ENCODE measurements at regions not wholly inside any gene's neighbourhood (a gene's known extent, or its start where the extent isn't known, plus 50 kb on each side); places are given as distances from the start of the nearest gene placed in this dataset.

GRCh38 chr4:116374815-116375214 lies 710.6 kb downstream of the TRAM1L1 start:
- H3K36me3 ChIP-seq, result no peaks in the 10 kb centered on the region
- intact Hi-C loops (cut with DNase I), result no loop called here
- H3K9me3 ChIP-seq, result no peaks in the 10 kb centered on the region
- TF ChIP-seq, protein P1, sequence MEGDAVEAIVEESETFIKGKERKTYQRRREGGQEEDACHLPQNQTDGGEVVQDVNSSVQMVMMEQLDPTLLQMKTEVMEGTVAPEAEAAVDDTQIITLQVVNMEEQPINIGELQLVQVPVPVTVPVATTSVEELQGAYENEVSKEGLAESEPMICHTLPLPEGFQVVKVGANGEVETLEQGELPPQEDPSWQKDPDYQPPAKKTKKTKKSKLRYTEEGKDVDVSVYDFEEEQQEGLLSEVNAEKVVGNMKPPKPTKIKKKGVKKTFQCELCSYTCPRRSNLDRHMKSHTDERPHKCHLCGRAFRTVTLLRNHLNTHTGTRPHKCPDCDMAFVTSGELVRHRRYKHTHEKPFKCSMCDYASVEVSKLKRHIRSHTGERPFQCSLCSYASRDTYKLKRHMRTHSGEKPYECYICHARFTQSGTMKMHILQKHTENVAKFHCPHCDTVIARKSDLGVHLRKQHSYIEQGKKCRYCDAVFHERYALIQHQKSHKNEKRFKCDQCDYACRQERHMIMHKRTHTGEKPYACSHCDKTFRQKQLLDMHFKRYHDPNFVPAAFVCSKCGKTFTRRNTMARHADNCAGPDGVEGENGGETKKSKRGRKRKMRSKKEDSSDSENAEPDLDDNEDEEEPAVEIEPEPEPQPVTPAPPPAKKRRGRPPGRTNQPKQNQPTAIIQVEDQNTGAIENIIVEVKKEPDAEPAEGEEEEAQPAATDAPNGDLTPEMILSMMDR (IDR thresholded peaks at IDR 0.05), result no peak
- TF ChIP-seq EP300 (IDR thresholded peaks at IDR 0.05) (no peak), POLR2AphosphoS5 (IDR thresholded peaks at IDR 0.05) (no peak), POLR2A (IDR thresholded peaks at IDR 0.05; ENCODE audit: low read depth) (no peak)
- no peak overlapping the region for H3K4me3 ChIP-seq
- H3K27me3 ChIP-seq, result no peaks in the 10 kb centered on the region
- no peak overlapping the region for H3K27ac ChIP-seq (replicated peaks in 1 of 4)
- DNase-seq (ENCODE audit: extremely low spot score), result no peak
- H3K4me1 ChIP-seq, result no peaks in the 10 kb centered on the region
- 71% methylated on average over 3 of the region's 3 CpGs for WGBS

- H3K4me1 ChIP-seq, result peaks cover 0 to 8% (median 0%) of the 10 kb centered on the region in 4 donors
- intact Hi-C loops (cut with DNase I), result no loop called here
- TF ChIP-seq POLR2A (IDR thresholded peaks at IDR 0.05; ENCODE audit: low read depth), result no peak
- no peak for TF ChIP-seq EP300 (IDR thresholded peaks at IDR 0.05)
- TF ChIP-seq, protein P1 (IDR thresholded peaks at IDR 0.05), result no peak
- no peak for TF ChIP-seq POLR2AphosphoS5 (IDR thresholded peaks at IDR 0.05)
- H3K4me3 ChIP-seq, result no peak overlapping the region
- no peaks in the 10 kb centered on the region for H3K9me3 ChIP-seq
- DNase-seq (ENCODE audit: extremely low spot score), result no peak
- H3K36me3 ChIP-seq, result no peaks in the 10 kb centered on the region
- no peak overlapping the region for H3K27ac ChIP-seq (replicated peaks in 1 of 4)
- H3K27me3 ChIP-seq, result no peaks in the 10 kb centered on the region
These were observed 722.8 kb downstream of the TRAM1L1 start for GRCh38 chr4:116362583-116362982.

DNA sequence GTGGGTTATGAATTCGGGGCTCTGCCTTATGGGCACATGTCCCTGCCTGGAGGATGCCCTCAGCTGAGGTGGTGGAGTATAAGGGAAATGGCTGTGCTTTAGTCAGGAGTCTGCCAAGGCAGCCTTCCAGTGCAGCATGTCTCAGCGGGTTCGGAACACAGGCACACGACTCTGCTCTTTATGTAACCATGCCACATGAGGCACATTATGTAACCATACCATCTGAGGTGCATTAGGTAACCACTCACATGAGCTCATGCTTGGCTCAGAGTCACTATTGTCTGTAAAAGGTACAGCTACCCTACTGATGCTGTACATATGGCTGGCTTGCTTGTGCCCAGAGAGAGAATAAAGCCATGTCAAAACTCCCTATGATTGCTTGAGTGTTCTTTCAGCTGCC lies 723.6 kb downstream of the TRAM1L1 start:
- 56% methylated on average over 4 of the region's 4 CpGs for WGBS
- Histone ChIP-seq H3K4me3 (no peak overlapping the region), H3K27ac (replicated peaks in 1 of 4) (no peak overlapping the region), H3K9me3 (no peaks in the 10 kb centered on the region), H3K4me1 (peaks cover 0 to 8% (median 0%) of the 10 kb centered on the region in 4 donors), H3K27me3 (no peaks in the 10 kb centered on the region), H3K36me3 (no peaks in the 10 kb centered on the region)
- DNase-seq (ENCODE audit: extremely low spot score), result no peak
- TF ChIP-seq, protein P1 (IDR thresholded peaks at IDR 0.05), result no peak
- TF ChIP-seq EP300 (IDR thresholded peaks at IDR 0.05) (no peak), POLR2A (IDR thresholded peaks at IDR 0.05; ENCODE audit: low read depth) (no peak), POLR2AphosphoS5 (IDR thresholded peaks at IDR 0.05) (no peak)
- intact Hi-C loops (cut with DNase I), result no loop called here

DNA sequence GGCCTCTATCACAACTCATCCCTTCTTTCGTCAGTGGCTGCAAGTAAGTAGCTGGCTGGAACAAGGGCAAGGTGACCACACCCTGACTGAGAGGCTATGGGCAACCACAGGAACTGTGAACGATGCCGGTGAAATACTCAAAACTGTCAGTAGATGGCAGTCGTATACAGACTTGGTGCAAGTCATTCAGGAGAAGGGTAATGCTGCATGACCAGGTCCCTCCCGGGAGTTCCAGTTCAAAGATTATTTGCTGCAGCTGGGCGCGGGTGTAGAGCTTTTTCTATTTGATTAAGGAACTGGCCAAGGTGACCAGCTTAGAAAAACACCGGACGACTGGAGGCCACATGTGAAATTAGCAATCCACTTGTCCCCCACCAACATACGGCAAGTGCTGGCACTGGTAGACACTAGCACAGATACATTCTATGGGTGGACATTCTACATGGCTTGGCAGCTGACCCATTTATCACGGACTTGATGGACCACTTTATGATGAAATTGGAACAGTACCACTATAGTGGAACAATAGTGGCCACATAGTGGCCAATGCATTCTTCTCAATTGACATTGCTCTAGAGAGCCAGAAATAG lies 726.6 kb downstream of the TRAM1L1 start:
- Histone ChIP-seq H3K4me1 (peaks cover 0 to 8% (median 0%) of the 10 kb centered on the region in 4 donors), H3K36me3 (no peaks in the 10 kb centered on the region), H3K27me3 (no peaks in the 10 kb centered on the region), H3K27ac (replicated peaks in 1 of 4) (no peak overlapping the region), H3K4me3 (no peak overlapping the region), H3K9me3 (no peaks in the 10 kb centered on the region)
- intact Hi-C loops (cut with DNase I), result loop anchor here (10.0 kb wide), 1 partner anchor 1866 kb away; no protein-coding TSS in a partner anchor
- 52% methylated on average over 11 of the region's 11 CpGs for WGBS
- DNase-seq (ENCODE audit: extremely low spot score), result no peak
- TF ChIP-seq POLR2AphosphoS5 (IDR thresholded peaks at IDR 0.05), result no peak
- TF ChIP-seq, protein P1 (IDR thresholded peaks at IDR 0.05), result peak; percentile 48 to 72 (median 57)

GRCh38 chr4:116357758-116358157 lies 727.6 kb downstream of the TRAM1L1 start:
- Histone ChIP-seq H3K4me3 (no peak overlapping the region), H3K27ac (replicated peaks in 1 of 4) (no peak overlapping the region), H3K9me3 (no peaks in the 10 kb centered on the region), H3K27me3 (no peaks in the 10 kb centered on the region), H3K4me1 (peaks cover 0 to 8% (median 0%) of the 10 kb centered on the region in 4 donors), H3K36me3 (no peaks in the 10 kb centered on the region)
- intact Hi-C loops (cut with DNase I), result loop anchor here (10.0 kb wide), 1 partner anchor 1867 kb away; no protein-coding TSS in a partner anchor
- WGBS, result 90% methylated on average over 4 of the region's 4 CpGs
- TF ChIP-seq, protein P1 (IDR thresholded peaks at IDR 0.05), result no peak
- TF ChIP-seq POLR2A (IDR thresholded peaks at IDR 0.05; ENCODE audit: low read depth), result no peak
- no peak for TF ChIP-seq EP300 (IDR thresholded peaks at IDR 0.05)
- no peak for TF ChIP-seq POLR2AphosphoS5 (IDR thresholded peaks at IDR 0.05)
- no peak for DNase-seq (ENCODE audit: extremely low spot score)

Measured in esophagus muscularis mucosa (tissue), 4 donors.